HG03175 (cell line): ENCODE measurements at regions not wholly inside any gene's neighbourhood (a gene's known extent, or its start where the extent isn't known, plus 50 kb on each side); places are given as distances from the start of the nearest gene placed in this dataset.
"Not testable (repeated sequence)": the region's sequence is repeated elsewhere in the genome, so short reads cannot be mapped to it uniquely, and the experiment has no call there.

Source experiments
- ATAC-seq: cut with Tn5 transposase; IDR thresholded peaks from one replicate; pipeline ENCODE4 v1.9.1; 2021; ENCODE audit warnings: mild to moderate bottlenecking, moderate library complexity; ENCODE audit not compliant: unreplicated experiment

- no peak for ATAC-seq
These were observed 85.6 kb upstream of the PPM1B start for GRCh38 chr2:44083054-44083453.

DNA sequence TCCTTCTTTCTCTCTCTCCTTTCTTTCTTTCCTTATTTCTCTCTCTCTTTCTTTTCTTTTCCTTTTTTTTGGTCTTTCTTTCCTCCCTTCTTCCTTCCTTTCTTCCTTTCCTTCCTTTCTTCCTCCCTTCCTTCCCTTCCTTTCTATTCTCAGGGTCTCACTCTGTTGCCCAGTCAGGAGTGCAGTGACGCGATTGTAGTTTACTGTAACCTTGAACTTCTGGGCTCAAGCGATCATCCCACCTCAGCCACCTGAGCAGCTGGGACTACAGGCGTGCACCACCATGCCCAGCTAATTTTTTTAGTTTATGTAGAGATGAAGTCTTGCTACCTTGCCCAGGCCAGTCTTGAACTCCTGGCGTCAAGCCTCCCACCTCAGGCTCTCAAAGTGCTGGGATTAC lies 83.8 kb upstream of the PPM1B start:
- ATAC-seq = no peak

- no peak for ATAC-seq
These were observed 82.0 kb upstream of the PPM1B start for GRCh38 chr2:44086629-44087028.

GRCh38 chr2:44087036-44087713 lies 81.5 kb upstream of the PPM1B start:
- peak; percentile 72 for ATAC-seq

- no peak for ATAC-seq
These were observed 81.0 kb upstream of the PPM1B start for GRCh38 chr2:44087714-44088092.

DNA sequence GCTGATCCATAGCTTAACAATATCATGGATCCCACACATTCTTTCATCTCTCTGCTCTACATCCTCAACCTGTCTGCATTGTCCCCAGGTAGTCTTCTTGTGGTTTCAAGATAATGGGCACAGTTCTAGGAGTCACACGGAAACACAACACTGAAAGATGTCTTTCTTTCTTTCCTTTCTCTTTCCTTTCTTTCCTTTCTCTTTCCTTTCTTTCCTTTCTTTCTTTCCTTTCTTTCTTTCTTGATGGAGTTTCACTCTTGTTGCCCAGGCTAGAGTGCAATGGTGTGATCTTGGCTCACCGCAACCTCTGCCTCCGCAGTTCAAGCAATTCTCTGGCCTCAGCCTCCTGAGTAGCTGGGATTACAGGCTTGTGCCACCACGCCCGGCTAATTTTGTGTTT lies 76.2 kb upstream of the PPM1B start:
- ATAC-seq = not testable (repeated sequence)

DNA sequence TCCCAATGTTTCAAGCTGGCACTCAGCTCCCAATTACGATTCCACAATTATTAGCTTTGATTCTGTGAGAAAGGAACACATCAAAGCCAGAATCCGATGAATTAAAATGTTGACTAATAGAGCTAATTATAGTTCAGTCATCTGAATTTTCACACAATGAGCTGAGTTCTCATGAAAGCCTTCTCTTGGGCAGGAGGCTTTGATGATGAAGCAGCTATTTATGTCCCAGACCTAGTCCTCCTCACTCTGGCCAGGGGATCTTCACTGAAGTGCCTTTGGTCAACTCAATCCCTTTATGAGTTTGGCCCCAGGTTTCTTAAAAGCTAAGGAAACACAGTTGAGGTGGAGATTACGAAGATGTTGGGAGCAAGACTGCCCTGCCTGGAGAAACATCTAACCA lies 74.7 kb upstream of the PPM1B start:
- no peak for ATAC-seq

DNA sequence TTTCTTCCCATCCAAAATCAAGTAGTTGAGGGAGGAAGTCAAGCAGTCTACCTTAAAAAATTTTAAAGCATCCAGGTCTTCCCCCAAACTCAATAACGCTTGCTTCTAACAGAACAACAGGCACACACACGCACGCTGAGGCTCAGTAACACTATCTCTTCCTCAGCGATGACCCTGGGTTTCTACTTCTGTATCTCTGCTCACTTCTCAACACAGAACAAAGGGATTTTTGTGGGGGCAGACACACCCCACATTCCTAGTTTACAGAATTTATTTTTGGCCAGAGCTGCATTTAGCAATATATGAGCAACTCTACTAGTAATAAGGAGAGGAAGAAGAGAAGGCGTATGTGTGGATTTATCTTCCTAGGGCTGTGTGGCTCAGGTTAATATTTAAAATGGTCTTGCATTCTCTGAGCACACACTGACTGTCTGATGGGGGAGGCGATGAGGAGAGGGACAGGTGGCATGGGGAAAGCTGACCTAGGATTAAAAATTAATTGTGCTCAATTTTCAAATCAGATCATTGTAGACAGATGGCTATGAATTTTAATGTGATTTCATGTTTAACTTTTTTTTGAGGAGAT lies 71.3 kb upstream of the PPM1B start:
- ATAC-seq = no peak

- ATAC-seq = no peak
These were observed 70.6 kb upstream of the PPM1B start for GRCh38 chr2:44098050-44098449.

DNA sequence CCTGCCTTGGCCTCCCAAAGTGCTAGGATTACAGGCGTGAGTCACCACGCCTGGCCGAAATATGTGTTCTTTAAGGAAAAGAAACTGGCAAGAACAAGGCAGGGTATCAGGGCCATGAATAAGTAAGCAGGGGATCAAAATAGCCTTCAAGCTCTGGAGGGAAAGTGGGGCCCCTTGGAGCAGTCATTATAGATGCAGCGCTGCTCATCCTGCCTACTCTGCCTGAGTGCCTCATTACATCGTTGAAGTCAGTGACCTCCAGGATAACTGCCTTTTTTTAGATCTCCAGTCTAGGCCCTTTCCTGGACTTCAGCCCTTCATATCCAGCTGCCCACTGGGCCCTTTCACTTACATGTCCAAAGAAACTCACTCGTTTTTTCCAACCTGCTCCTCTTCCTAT lies 69.8 kb upstream of the PPM1B start:
- ATAC-seq = no peak

DNA sequence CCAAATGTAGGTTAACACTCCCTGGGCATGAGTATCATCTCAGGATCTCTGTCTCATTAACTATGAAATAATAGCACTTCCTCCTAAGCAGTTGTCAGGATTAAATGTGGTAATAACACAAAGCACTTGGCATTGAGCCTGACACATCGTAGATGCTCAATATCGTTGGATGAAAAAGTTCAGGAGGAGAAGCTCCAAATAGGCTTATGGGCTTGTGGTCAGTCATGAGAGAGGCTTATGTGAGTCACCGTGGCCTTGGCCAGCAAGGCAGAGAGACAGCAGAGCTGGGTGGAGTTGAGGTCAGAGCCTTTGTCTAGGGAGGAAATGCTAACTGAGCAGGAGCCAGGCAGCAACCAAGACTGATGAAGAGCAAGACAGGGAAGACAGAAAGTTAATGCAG lies 68.3 kb upstream of the PPM1B start:
- no peak for ATAC-seq

DNA sequence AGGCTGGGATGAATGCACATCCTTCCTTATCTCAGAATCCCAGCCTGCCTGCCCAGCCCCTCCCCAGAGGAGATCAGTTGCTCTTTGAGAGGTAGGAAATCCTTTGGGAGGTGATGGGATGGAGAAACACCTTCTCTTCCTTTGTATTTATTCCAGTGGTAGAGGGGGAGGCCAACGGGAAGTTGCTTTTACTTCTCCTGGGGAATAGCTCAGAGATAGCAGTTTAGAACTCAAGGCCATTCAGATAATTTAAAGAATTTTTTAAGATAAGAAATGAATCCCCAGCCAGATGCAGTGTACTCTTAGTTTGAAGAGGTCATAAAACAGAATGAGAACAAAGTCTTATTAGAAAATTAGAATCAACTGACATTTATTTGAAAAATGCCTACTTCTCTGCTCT lies 67.4 kb upstream of the PPM1B start:
- ATAC-seq = no peak

- ATAC-seq = no peak
These were observed 65.7 kb upstream of the PPM1B start for GRCh38 chr2:44102790-44103562.

GRCh38 chr2:44103639-44104038 lies 65.0 kb upstream of the PPM1B start:
- no peak for ATAC-seq

GRCh38 chr2:44104855-44105271 lies 63.8 kb upstream of the PPM1B start:
- no peak for ATAC-seq

GRCh38 chr2:44106509-44106908 lies 62.2 kb upstream of the PPM1B start:
- not testable (repeated sequence) for ATAC-seq

GRCh38 chr2:44107086-44107740 lies 61.5 kb upstream of the PPM1B start:
- peak; percentile 85 for ATAC-seq

DNA sequence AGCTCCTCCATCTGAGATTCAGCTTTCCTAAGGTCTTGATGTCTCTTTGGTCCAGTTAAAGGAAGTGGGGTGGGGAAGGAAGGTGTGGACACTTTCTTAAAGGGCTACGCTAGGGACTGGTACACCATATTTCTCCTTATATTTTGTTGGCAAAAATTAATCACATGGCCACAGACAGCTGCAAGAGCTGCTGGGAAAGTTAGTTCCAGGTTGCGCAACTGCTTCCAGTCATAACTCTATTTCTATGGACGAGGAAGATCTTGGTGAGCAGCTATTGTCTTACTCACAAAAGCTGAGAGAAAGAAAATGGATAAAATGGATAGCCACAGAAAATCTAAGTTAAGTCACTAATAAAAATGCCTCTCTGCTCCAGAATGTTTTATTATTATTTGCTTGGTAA lies 60.7 kb upstream of the PPM1B start:
- ATAC-seq = no peak

DNA sequence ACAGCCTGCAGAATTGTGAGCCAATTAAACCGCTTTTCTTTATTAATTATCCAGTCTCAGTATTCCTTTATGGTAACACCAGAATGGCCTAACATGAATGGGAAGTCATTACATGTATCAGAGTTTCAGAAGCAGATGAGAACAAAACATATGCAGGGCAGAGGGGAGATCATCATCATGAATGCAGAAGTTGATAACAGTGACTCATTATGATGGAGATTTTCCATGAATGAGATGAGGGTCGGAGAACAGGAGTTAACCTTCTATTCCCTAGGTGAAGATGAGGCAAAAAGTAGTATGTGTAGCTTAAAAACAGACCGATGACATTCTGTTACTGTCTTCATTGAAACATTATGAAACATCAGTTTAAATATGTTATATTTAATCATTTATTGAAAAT lies 59.5 kb upstream of the PPM1B start:
- ATAC-seq = no peak

- no peak for ATAC-seq
These were observed 58.2 kb upstream of the PPM1B start for GRCh38 chr2:44110444-44110843.

GRCh38 chr2:44112096-44112495 lies 56.6 kb upstream of the PPM1B start:
- ATAC-seq = no peak

DNA sequence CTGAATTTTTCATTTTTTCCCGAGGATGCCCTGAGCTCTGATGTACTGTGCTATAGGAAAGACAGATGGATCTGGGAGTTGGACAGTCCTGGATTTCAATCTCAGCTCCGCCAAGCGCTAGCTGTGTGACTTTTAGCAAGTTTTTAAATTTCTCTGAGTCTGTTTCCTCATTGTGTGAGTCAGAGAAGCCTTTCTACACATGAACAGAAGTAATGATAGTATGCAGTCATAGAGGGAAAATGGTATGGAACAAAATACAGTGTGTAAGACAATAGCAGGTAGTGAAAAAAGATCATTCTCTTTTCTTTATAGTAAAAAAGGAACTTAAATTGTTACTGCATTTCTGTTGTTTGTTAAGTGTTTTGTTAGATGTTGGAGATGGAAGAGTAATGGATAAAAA lies 52.4 kb upstream of the PPM1B start:
- no peak for ATAC-seq
